ENCODE measurements at regions not wholly inside any gene's neighbourhood (a gene's known extent, or its start where the extent isn't known, plus 50 kb on each side); places are given as distances from the start of the nearest gene placed in this dataset.

DNA sequence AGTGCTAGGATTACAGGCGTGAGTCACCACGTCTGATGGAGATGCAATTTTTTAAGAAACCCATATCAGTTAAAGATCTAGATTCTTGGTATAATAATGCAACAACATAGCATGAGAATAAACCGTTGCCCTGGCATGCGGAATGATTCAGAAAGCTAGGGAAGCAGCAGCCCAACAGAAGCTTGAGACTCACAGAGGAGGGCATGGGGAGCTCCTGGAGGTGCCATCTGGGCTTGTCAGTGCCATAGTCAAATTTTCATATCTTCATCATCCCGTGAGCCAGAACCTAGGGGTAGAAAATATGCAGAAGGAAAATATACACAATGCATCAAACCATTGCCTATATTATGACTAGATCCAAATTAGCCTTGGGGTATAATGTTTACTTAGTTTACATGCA, 118.7 kb upstream of the ADAMTS16 start:
- Mint-ChIP-seq H3K4me3 (no peak overlapping the region), H3K4me1 (ENCODE audit: low read depth) (peaks cover 5% of the 10 kb centered on the region), H3K27ac (no peak overlapping the region), H3K9me3 (peaks cover 4% of the 10 kb centered on the region), H3K27me3 (no peaks in the 10 kb centered on the region), H3K36me3 (ENCODE audit: low read depth) (no peaks in the 10 kb centered on the region)
- intact Hi-C loops (cut with micrococcal nuclease): no loop called here
- no peak for ATAC-seq
- ChIA-PET CTCF (no interaction called here), POLR2A (no interaction called here)
- TF ChIP-seq, protein P1, sequence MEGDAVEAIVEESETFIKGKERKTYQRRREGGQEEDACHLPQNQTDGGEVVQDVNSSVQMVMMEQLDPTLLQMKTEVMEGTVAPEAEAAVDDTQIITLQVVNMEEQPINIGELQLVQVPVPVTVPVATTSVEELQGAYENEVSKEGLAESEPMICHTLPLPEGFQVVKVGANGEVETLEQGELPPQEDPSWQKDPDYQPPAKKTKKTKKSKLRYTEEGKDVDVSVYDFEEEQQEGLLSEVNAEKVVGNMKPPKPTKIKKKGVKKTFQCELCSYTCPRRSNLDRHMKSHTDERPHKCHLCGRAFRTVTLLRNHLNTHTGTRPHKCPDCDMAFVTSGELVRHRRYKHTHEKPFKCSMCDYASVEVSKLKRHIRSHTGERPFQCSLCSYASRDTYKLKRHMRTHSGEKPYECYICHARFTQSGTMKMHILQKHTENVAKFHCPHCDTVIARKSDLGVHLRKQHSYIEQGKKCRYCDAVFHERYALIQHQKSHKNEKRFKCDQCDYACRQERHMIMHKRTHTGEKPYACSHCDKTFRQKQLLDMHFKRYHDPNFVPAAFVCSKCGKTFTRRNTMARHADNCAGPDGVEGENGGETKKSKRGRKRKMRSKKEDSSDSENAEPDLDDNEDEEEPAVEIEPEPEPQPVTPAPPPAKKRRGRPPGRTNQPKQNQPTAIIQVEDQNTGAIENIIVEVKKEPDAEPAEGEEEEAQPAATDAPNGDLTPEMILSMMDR (IDR thresholded peaks at IDR 0.05): no peak
- DNase-seq: no peak

DNA sequence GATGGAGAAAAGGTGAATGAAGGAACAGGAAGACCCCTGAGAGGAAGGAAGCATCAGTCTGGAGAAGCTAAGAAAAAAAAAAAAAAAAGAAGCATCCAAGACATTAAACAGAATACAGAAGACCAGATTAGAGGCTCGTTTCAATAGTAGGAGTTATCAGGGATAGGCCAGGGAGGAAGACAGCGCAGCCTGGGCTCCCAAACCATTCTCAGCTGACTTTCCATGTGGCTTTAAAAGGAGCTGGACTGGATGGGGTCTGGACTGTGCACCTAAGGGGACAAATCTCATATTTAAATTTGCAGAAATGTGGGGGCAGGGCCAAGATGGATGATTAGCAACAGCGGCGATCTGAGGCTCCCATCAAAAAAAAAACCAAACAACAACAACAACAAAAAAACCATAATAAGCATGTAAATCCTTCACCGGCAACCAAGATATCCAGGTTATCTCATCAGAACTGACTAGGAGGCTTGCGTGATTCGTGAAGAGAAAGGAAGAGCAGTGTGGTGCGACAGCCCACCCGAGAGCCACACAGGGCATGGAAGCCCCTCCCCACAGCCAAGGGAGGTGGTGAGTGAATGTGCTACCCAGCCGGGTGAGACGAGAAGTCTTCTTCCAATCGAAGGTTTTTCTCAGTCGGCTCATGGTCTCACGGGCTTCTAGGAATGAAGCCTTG, 114.9 kb upstream of the ADAMTS16 start:
- Mint-ChIP-seq H3K36me3 (ENCODE audit: low read depth) (no peaks in the 10 kb centered on the region), H3K4me3 (no peak overlapping the region), H3K9me3 (peaks cover 4% of the 10 kb centered on the region), H3K27ac (no peak overlapping the region), H3K27me3 (no peaks in the 10 kb centered on the region), H3K4me1 (ENCODE audit: low read depth) (peaks cover 5% of the 10 kb centered on the region)
- DNase-seq: no peak
- intact Hi-C loops (cut with micrococcal nuclease): no loop called here
- TF ChIP-seq, protein P1 (IDR thresholded peaks at IDR 0.05): no peak
- ChIA-PET CTCF (no interaction called here), POLR2A (no interaction called here)
- ATAC-seq: no peak

DNA sequence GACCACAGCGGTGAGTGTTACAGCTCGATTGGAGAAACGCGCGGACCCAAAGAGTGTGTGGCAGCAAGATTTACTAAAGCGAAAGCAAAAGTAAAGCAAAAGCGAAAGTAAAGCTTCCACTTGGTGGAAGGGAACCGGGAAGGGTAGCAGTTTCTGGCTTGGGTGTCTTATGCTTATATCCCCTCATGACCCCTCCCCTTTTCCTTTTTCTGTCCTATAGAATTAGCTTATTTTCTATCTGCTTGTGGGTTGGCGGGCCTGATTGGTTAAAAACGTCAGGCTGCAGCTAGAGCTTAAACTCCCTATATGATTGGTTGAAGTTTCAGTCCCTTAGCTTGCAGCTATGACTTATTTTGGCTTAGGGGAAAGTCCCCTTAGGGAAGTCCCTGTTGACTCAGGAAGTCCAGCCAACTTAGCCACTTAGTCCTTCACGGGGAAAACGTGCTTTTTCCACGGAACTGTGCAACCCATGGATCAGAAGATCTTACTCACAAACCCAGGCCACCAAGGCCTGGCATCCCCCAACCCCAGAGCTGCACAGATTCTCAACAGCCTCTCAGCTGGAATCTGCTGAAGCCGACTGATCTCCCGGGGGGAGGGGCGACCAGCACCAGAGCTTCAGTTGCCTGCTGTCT, 114.2 kb upstream of the ADAMTS16 start:
- ATAC-seq: no peak
- Mint-ChIP-seq H3K27me3 (no peaks in the 10 kb centered on the region), H3K36me3 (ENCODE audit: low read depth) (no peaks in the 10 kb centered on the region), H3K9me3 (peaks cover 4% of the 10 kb centered on the region), H3K4me3 (no peak overlapping the region), H3K4me1 (ENCODE audit: low read depth) (peaks cover 5% of the 10 kb centered on the region), H3K27ac (no peak overlapping the region)
- DNase-seq: peak; percentile 12
- ChIA-PET POLR2A (no interaction called here), CTCF (interaction anchor here (1.4 kb wide), 1 partner anchor 8 kb away, joined by 3 read pairs; no protein-coding TSS in a partner anchor)
- TF ChIP-seq, protein P1 (IDR thresholded peaks at IDR 0.05): no peak
- intact Hi-C loops (cut with micrococcal nuclease): no loop called here

DNA sequence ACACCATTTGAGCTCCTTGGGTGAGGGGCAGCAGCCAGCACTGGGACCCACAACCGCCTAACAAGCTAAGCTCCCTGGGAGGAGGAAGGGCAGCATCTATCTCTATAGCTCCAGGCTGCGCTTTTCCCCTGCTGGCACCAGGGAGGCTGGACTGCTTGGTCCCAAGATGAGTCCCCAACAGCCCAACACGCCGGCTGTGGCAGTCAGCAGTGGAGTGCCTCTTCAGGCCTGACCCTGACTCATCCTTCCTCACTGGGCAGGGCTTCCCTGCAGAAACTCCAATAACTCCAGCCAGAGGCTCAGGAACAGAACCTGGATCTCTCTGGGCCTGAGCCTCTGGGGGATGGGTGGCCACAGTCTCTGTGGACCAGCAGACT, 113.7 kb upstream of the ADAMTS16 start:
- intact Hi-C loops (cut with micrococcal nuclease): no loop called here
- CTCF ChIA-PET: interaction anchor here (1.4 kb wide), 1 partner anchor 8 kb away, joined by 3 read pairs; no protein-coding TSS in a partner anchor
- H3K36me3 Mint-ChIP-seq (ENCODE audit: low read depth): no peaks in the 10 kb centered on the region
- ATAC-seq (no peak), DNase-seq (no peak)
- TF ChIP-seq, protein P1 (IDR thresholded peaks at IDR 0.05): no peak
- H3K4me1 Mint-ChIP-seq (ENCODE audit: low read depth): peaks cover 5% of the 10 kb centered on the region
- peaks cover 4% of the 10 kb centered on the region for H3K9me3 Mint-ChIP-seq
- no peak overlapping the region for H3K27ac Mint-ChIP-seq
- H3K27me3 Mint-ChIP-seq: no peaks in the 10 kb centered on the region
- POLR2A ChIA-PET: no interaction called here
- H3K4me3 Mint-ChIP-seq: no peak overlapping the region

DNA sequence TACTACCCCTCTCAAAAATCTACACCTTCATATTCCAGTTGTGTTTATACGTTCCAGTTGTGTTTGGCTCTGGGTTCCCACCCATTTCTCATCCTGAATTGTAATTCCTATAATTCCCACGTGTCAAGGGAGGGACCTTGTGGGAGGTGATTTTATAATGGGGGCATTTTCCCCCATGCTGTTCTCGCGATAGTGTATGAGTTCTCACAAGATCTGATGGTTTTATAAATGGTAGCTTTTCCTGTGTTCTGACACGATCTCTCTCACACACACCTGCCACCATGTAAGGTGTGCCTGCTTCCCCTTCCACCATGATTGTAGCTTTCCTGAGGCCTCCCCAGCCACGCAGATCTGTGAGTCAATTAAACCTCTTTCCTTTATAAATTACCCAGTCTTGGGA, 108.5 kb upstream of the ADAMTS16 start:
- no peaks in the 10 kb centered on the region for H3K36me3 Mint-ChIP-seq (ENCODE audit: low read depth)
- TF ChIP-seq, protein P1 (IDR thresholded peaks at IDR 0.05): no peak
- intact Hi-C loops (cut with micrococcal nuclease): no loop called here
- POLR2A ChIA-PET: no interaction called here
- DNase-seq (no peak), ATAC-seq (no peak)
- no peak overlapping the region for H3K27ac Mint-ChIP-seq
- H3K9me3 Mint-ChIP-seq: peaks cover 4% of the 10 kb centered on the region
- no peaks in the 10 kb centered on the region for H3K4me1 Mint-ChIP-seq (ENCODE audit: low read depth)
- no peak overlapping the region for H3K4me3 Mint-ChIP-seq
- CTCF ChIA-PET: no interaction called here
- no peaks in the 10 kb centered on the region for H3K27me3 Mint-ChIP-seq
